Hematopoietic multipotent progenitor cell treated with erythropoietin and hydrocortisone succinate and interleukin-3 and kit ligand, for 4 days (in vitro differentiated cells): ENCODE measurements at regions not wholly inside any gene's neighbourhood (a gene's known extent, or its start where the extent isn't known, plus 50 kb on each side); places are given as distances from the start of the nearest gene placed in this dataset.
"Not testable (repeated sequence)": the region's sequence is repeated elsewhere in the genome, so short reads cannot be mapped to it uniquely, and the experiment has no call there.

ENCODE experiments used
- DNase-seq: peaks from one replicate; pipeline ENCODE4 v3.0.0-alpha.2; 2015

DNA sequence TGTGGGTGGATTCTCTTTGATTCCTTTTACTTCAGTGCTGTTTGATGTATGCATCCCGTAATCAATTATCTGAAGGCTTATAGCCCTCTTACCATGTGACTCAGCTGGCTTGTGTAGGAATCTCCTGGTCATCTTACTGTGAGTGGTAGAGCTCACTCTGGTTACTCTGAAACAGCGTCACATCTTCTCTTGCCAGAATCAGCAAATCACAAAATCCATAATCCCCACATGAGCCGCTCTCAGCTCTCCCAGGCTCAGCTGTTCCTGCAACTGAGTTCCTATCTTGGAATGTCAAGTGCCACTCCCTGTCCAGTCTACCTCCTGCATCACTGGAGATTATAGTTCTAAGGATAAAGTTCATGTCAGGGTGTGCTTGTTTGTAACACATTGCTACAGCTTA is 278.0 kb downstream of the FBXO8 start:
- no peak for DNase-seq

DNA sequence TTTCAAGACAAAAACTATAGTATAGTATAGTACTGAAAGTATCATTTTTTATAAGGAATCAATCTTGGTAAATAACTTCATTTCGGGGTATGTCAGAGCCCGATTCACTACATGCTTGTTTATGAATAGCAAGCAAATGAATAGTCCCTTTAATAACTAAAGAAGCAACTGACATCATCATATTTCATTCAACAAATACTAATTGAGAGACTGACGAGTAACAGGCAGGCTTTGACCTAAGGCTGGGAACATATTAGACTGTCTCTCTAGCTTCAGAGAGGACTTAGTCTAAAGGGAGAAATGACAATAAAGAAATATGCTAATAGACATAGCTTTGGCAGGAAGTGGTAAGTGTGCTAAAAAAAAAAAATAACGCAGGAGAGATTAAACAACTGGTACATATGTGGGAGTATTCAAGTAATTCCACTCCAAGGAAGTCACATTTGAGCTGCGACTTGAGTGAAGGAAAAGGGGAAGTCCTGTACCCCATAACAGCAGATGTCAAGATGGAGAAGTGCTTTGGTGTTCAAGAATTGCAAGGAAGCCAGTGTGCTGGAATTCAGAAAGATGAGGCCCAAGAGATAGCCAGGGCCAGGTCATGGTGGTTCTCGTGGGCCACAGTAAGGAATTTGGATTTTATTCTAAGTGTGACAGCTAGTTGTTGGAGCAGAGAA is 284.9 kb downstream of the FBXO8 start:
- peak; percentile 59 for DNase-seq

DNA sequence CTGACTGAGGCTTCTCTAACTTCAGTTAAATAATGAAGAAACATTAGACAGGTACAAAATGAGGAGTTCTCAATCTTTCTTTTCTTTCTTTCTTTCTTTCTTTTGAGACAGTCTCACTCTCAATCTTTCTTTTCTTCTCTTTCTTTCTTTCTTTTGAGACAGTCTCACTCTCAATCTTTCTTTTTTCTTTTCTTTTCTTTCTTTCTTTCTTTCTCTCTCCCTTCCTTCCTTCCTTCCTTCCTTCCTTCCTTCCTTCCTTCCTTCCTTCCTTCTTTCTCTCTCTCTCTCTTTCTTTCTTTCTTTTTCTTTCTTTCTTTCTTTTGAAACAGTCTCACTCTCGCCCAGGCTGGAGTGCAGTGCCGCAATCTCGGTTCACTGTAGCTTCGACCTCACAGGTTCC is 287.7 kb downstream of the FBXO8 start:
- DNase-seq, result not testable (repeated sequence)

DNA sequence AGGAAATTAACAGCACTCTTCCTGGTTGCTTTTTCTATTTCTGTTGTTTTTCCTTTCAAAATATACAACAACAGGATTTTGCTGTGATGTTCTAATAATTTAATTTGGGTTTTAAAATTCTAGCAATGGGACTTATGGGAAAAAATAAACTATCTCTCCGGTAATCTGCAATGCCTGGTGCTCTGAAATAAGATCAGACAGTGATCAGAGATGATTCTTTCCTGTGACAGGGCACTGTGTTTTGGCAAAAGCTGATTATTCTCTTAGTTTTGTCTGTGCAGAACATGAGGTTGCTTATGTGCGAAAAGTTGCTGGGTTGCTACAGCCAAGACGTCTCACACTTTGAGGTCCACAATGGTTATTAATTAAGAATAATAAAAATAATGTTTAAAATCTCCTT is 291.7 kb downstream of the FBXO8 start:
- no peak for DNase-seq

DNA sequence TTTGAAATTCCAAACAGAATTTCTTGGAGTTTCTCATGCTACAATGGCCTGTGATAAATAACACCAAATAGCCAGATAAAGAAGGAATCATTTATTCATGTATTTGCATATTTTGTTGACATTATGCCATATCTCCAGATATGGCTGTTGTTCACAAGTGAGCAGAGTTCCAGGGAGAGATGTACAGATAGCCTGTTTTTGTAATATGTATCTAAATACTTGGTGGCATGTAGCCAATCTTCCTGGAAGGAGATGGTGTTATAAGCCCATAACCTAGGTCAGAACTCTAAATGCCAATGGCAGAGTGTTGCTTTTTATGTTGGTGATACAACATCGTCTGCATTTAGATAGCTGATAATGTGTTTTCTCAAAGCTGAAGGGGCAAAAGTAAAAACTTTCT is 292.2 kb downstream of the FBXO8 start:
- no peak for DNase-seq

DNA sequence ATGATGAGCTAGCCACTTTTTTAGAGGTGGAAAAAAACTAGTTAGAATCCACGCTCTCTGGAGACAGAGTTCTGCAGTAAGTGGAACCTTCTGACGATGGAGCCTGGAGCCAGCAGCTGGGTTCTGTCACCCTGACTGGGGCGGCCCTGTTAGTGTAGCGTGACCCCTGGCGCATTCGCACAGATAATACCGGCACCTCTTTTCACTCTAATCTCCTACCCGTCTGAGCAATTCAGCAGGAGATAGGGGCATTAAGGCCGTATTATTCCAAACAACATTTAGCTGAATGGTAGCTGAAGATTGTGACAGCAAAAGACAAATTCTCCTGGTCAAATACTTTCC is 292.6 kb downstream of the FBXO8 start:
- DNase-seq, result peak; percentile 3

DNA sequence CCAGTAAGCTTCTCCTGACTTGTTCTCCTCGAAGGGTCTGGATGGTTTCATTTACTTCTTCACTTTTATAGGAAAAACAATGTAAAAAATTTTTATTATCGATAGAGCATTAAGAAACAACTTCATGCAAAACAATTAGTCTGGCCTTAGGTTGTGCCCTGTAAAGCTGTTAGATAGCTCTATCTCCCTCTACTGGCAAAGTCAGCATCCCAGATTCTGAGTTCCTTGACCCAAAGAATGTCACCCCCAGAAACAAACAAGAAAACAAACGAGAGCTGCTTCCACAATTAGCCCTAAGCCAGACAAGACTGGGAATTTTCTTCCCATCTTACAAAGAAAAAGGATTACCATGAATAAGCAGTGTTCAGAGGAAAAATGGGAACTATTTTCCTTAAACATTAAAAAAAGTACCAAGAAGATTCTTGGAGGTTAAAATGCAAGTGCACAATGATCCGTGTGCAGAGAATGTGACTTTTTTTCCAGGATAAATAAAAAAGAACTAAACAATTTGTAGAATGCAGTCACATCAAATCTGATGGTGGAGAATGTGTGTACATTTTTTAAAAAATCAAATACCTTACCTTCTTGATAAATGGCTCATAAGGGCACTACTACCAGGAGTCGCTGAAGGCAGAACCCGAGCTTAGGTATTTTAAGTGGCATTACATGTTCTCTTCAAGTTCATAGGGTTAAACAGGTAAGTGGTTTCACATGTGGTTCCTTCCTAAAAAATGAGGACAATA is 293.2 kb downstream of the FBXO8 start:
- peak; percentile 66 for DNase-seq

DNA sequence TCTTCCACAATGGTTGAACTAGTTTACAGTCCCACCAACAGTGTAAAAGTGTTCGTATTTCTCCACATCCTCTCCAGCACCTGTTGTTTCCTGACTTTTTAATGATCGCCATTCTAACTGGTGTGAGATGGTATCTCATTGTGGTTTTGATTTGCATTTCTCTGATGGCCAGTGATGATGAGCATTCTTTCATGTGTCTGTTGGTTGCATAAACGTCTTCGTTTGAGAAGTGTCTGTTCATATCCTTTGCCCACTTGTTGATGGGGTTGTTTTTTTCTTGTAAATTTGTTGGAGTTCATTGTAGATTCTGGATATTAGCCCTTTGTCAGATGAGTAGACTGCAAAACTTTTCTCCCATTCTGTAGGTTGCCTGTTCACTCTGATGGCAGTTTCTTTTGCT is 319.9 kb downstream of the FBXO8 start:
- not testable (repeated sequence) for DNase-seq

DNA sequence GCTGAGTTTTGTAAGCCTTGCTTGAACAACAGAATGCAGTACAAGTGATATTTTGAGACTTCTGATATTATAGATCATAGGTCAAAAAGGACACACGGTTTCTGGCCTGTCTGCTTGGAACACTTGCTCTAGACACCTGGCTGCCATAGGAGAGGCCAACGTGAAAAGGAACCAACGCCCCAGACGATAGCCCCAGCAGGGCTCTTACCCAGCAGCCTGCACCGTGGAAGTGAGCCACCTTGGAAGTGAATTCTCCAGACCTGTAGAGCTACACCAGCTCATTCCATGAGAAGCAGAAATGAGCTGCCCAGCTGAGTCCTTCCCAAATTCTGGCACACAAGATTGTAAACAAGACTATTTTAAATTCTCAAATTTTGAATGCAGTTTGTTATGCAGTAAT is 323.1 kb downstream of the FBXO8 start:
- DNase-seq, result no peak

DNA sequence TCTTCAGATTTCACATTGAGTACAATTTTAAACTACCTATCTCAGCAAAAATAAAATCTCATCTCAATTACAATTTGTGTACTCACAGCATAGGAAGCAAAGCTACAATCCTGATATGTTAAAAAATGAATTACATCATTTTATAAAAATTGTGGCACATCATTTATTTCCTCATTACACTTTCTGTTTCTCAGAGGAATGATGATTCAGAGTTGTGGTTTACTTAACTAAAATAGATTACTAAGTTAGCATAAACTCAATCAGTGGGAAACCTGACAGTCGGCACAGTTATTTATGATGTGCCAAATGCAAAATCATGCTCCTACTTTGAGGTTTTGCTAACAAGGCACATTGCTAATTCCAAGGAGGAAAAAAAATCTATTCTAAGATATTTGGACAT is 325.0 kb downstream of the FBXO8 start:
- DNase-seq, result peak; percentile 15

DNA sequence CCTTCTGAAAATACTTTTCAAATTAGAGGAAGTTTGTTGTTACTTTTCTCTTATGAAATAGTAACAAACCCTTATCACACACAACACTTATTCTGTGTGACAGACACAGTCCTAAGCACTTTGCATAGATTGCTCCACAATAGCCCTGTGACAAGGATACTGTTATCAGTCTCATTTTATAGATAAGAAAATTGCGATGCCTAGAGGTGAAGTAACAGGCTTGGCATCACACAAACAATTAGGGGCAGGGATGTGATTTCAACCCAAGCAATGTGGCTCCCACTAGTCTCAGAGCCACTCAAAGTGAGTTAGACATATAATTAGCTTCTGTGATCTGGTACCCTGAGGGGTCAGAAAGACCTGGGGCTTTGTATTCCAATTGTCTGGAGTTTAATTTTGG is 339.9 kb downstream of the FBXO8 start:
- peak; percentile 81 for DNase-seq

DNA sequence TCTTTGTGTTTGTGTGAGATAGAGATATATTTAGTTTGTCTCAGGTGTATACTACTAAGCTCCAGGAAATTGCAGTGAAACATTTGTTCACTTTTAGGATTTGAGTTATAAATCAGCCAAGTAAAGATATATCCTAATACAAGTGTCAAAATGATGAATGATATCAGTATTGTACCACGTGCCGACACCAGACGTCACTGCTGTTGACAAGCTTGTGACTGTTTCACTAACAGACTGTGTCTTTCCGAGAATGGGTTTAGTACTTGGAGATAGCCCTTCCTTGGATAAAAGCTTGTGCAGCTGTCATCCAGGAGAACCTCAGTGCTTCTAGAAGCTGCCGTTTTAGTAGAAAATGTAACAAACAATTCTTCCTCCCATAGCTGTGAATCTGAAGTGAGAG is 343.3 kb downstream of the FBXO8 start:
- DNase-seq, result no peak

DNA sequence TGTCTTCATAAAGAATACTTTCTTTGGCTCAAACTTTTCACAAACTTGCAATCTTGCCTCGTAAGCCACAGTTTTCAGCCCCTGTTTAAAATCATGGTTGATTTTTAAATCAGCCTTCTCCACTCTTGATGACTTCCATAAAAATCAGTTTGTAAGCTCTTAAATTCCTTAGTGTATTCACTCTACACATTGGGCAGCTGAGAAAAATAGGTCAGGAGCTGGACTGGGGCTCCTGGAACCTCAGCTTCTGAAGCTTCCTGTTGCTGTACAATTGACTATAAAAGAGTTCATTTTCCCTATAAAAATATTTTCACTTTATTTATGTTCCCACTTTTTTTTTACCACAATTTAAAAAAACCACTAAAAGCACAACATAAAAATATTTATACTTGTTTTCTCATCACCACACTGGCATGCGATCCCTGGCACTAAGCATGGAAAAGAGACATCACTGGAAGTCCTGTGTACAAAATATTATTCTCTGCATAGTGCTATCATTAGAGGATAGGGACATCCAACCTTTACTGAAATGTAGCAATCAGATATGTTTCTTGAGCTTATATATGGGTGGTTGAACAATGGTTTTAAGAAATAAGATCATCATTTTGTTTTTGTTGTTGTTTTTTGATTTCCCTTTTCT is 345.7 kb downstream of the FBXO8 start:
- DNase-seq, result no peak

DNA sequence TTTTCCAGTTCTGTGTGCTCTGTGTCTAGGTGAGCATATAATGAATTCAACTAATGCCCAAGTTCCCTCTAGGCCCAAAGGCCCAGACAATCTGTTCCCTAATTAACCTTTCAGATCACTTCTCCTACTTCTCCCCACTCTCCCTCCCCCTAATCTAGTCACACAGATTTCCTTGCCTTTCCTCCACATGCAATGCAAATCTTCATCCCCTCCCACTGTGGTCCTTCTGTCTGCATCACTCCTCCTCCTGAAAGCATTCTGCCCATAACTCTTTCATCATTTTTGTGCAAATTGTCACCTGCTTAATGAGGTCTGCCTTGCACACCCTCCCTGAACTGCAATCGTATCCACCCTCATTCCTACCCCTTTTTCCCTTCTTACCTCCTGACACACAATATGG is 346.6 kb downstream of the FBXO8 start:
- DNase-seq, result no peak

DNA sequence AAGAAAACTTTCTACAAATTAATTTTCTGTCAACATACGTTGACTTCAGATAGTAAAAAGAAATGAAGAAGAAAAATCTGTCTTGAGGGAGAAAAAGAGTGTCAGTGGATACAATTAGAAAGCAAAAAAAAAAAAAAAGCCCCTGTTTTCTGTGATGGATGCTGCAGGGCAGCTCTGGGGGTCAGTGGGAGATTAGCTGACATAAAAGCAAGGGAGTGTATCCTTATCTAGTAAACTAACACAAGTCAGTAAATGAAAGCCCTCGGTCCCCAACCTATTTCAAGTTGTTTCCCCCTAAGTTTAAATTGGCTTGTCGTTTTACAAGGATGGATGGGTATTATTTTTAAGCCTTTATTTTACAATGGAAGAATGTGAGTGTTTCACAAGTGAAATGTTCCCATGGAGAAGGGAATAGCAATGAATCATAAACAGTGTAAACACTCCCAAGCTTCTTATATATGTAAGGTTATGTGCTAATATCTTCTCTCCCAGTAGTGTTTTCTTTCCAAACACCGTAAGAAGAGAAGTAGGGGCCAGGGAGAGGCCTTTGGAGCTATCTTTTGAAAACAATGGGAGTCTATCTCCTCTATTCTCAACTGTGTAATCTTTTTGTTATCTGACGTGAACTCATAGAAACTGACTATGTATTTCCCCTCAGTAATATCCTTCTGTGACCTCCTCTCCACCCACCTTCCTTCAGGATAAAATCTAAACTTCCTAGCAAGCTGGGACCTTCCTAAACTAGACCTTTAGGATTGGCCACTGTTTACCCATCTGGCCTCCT is 347.7 kb downstream of the FBXO8 start:
- DNase-seq, result no peak

DNA sequence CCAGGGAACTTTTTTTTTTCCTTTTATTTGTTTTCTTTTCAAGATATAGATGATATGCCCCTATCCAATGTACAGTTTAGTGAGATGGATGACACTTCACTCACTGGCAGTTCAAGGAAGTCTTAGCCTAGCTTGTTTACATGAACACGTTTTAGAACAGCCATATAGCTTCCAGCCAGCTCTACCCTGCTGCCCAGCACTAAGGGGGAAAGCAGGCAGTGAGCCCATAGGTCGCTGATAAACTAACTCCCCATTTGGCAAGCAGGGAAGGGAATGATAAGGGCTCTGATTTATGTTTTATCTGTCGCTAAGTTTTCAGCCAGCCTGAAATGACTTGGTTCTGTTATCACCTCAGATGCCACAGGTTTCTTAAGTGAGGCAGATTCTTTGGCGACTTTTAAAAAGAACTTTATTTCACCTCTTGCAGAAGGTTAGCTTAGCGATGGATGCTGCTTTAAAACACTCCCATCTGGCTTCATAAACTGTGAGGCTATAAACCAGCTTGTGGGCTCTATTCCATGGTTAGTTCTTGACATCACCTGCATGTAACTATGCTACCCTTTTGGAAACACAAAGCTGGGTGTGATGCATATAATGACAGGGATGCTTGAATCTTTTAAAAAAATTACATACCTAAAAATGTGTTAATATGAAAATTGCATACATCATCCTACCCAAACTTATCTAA is 348.4 kb downstream of the FBXO8 start:
- DNase-seq, result no peak

DNA sequence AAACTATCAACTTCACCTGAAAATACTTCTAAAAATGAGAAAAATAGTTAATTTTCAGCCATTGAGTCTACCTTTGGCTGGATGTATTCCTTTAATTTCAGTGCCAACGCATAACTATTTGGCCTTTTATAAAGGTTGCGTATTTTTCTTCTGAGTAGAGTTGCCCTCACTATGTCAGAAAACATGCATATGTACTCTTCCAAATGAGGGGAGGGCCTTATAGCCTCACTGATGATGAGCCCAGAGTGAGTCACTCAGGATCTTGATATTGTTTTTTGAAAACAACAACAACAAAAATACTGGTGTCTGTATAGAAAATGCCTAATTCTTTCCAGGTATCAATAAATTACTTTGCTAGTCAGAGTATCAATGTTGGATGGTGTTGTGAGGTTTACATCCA is 349.3 kb downstream of the FBXO8 start:
- DNase-seq, result no peak

DNA sequence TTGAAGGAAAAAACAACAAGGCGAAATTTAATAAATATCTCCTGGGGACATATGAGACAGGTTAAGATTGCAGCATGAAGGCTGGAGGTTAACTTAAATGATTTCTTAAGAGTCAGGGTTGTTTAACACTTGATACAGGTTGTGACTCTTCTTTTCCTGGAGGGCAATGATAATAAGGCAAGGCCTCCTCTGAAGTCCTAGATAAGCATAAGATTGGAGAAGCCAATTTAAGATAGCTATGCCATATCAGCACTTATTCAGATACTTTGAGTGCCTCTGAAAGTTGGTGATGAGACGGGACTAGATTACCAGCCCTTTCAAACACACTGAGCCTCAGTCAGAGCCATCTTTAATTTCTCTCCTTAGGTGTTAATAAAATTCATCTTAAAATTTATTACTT is 350.8 kb downstream of the FBXO8 start:
- peak; percentile 2 for DNase-seq

DNA sequence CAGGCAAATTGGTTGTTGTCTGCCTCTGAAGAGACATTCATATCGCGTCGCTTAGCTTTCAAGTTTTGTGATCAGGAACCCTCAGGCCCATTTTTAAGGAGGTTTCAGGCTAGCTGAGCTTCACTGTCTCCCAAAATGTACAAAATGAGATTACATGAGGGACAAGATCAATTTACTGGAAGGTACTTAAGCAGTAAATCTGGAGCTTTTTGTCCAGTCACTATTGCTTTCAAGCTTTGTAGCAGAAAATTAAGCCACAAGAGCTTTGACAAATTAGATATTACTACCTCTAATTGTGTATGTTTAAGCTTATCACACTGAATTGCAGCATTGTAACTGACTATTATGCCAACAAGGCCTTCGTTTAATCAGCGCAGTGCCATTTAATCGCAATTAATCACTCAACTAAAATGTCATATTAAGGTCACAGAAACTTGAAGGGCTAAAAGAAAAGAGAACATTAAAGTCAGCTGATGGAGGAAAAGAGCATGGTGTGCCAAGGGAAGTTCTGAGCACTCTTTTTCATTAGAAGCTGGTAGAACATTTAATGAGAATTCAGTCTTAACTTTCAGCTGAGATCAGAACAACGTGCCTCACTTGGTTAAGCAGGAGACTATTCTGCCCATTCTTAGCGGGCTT is 353.0 kb downstream of the FBXO8 start:
- DNase-seq, result no peak

DNA sequence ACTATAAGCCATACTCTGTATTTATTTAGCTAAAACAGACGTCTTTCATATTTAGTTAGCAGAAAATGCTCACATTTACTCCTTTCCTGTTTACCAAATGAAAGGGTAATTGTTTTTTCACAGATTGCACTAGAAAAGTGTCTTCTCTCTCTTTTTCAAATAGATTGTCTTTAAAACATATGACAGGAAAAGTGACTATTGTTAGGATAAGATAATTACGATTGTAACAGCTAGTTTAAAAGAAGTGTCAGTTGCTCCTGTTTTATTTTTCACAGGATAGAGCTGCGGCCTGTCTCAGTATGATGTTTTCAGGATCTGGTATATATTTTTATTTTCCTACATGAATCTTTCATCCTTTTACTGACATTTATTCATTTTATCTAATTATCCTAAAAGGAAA is 353.5 kb downstream of the FBXO8 start:
- DNase-seq, result no peak

DNA sequence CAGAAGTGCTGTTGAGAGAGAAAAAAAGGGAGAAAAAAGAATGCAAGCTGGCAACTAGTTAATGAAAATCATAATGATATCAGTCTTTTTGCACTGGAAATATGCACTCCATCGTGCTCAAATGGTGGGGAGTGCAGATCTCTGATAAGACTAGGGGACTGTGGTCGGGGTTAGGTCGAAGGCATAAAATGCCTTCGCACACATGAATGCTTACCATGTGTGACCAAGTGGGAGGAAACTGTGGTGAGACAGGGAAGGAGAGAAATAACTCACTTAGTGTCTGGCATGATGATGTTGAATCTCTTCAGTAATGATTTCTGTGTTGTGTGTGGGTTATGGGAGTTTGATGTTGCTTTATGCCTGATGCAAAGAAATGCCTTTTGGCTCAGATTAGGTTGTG is 358.9 kb downstream of the FBXO8 start:
- DNase-seq, result peak; percentile 87

DNA sequence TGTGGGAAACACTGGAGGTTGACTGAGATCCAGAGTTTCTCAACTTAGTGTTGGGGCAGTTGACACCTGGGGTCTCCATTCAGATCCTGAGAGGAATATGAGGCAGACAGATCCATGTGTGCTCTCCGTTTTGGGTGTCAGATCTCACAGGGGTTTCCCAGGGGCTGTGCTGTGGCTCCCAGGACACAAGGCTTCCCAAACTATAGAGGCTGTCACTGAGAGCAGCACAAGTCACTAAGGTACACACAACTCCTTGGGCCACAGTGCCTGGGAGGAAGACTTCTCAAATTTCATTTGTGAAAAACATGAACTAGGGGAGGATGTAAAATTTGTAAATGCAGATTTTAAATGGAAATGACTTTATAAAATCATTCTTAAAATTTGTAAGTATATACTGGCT is 363.6 kb downstream of the FBXO8 start:
- DNase-seq, result no peak

DNA sequence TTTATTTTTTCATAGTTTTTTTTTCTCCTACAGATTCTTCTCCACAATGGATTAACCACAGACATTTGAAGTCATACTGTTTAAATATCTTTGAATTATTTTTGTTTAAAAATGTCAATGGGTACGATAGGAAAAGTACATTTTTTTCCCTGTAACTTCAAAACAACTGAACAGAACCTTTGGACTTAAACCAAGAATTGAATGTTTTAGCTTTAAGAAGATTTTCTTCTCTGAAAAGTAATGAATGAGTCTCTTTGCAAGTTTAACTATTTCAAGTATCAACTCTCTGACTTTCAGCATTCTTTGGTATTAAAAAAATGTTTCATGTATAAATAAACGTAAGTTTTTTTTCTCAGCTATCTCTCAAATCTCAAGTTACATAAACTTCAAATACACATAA is 364.3 kb downstream of the FBXO8 start:
- no peak for DNase-seq
